PC-3 (cell line): ENCODE measurements at regions not wholly inside any gene's neighbourhood (a gene's known extent, or its start where the extent isn't known, plus 50 kb on each side); places are given as distances from the start of the nearest gene placed in this dataset.

Source experiments
- ATAC-seq: fragments of 200-7000 bp; cut with Tn5 transposase; 2 replicates; pipeline ENCODE4 v1.9.1; 2020; ENCODE audit warnings: mild to moderate bottlenecking, moderate library complexity
- BruUV-seq: library from RNA; stranded (reverse); fragments of 400-500 nt; replicated peaks from 2 replicates; lab custom pipeline; 2021; lab: Mats Ljungman, UMichigan
- CTCF ChIA-PET: fragments of 300-600 bp; sonication (Branson Sonifier 250); formaldehyde crosslinking; loops from one replicate; lab custom pipeline; 2022; ENCODE audit warnings: antibody characterized with exemption; lab: Charles Lee
- POLR2A ChIA-PET: fragments of 300-600 bp; sonication (Branson Sonifier 250); formaldehyde crosslinking; loops from one replicate; lab custom pipeline; 2022; ENCODE audit warnings: antibody characterized with exemption; ENCODE audit not compliant: unreplicated experiment; lab: Charles Lee
- DNase-seq: peaks from one replicate; pipeline ENCODE4 v3.0.0-alpha.2; 2015
- H2AFZ ChIP-seq: fragments of 300-600 bp; sonication (generic); 2 replicates; pipeline ENCODE4 v1.6.0; 2016; ENCODE audit warnings: antibody characterized with exemption, low read length
- H3F3A ChIP-seq: fragments of 300-600 bp; sonication (generic); one replicate; pipeline ENCODE4 v1.6.0; 2017; ENCODE audit warnings: antibody characterized with exemption, low read length, control low read depth, mild to moderate bottlenecking; ENCODE audit not compliant: unreplicated experiment
- H3K27ac ChIP-seq: fragments of 300-600 bp; sonication (generic); 2 replicates; pipeline ENCODE4 v1.5.1; 2016; ENCODE audit warnings: mild to moderate bottlenecking, low read length
- H3K27me3 ChIP-seq: fragments of 300-600 bp; sonication (generic); 2 replicates; pipeline ENCODE4 v1.6.1; 2016; ENCODE audit warnings: low read length, mixed read lengths
- H3K36me3 ChIP-seq: fragments of 300-600 bp; sonication (generic); 2 replicates; pipeline ENCODE4 v1.6.1; 2016; ENCODE audit warnings: low read depth, mixed run types, low read length, mixed read lengths
- H3K4me1 ChIP-seq: fragments of 300-600 bp; sonication (generic); 2 replicates; pipeline ENCODE4 v1.5.1; 2016; ENCODE audit warnings: low read length; ENCODE audit not compliant: insufficient read depth
- H3K4me2 ChIP-seq: fragments of 300-600 bp; sonication (generic); 2 replicates; pipeline ENCODE4 v1.6.0; 2016; ENCODE audit warnings: low read length
- H3K4me3 ChIP-seq: fragments of 300-600 bp; sonication (generic); 2 replicates; pipeline ENCODE4 v1.5.1; 2016; ENCODE audit warnings: mild to moderate bottlenecking, low read length, mixed read lengths
- H3K79me2 ChIP-seq: fragments of 300-600 bp; sonication (generic); 2 replicates; pipeline ENCODE4 v1.6.1; 2017; ENCODE audit warnings: low read length, mixed read lengths
- H3K9ac ChIP-seq: fragments of 300-600 bp; sonication (generic); 2 replicates; pipeline ENCODE4 v1.6.0; 2016; ENCODE audit warnings: mild to moderate bottlenecking, low read length
- H3K9me2 ChIP-seq: fragments of 300-600 bp; sonication (generic); replicated peaks from 2 replicates; pipeline ENCODE4 v1.6.1; 2016; ENCODE audit warnings: mixed run types, low read length, mixed read lengths
- H3K9me3 ChIP-seq: fragments of 300-600 bp; sonication (generic); 2 replicates; pipeline ENCODE4 v1.6.1; 2016; ENCODE audit warnings: low read length, mixed read lengths
- H4K20me1 ChIP-seq: fragments of 300-600 bp; sonication (generic); 2 replicates; pipeline ENCODE4 v1.6.1; 2016; ENCODE audit warnings: low read length, mixed read lengths
- CTCF ChIP-seq: fragments of 300-600 bp; sonication (generic); conservative IDR thresholded peaks from 2 replicates; pipeline ENCODE4 v1.5.1; 2017; ENCODE audit warnings: antibody characterized with exemption, low read depth, mild to moderate bottlenecking, low read length
- EZH2 ChIP-seq: fragments of 300-600 bp; sonication (generic); IDR thresholded peaks from one replicate; pipeline ENCODE4 v1.6.1; 2017; ENCODE audit warnings: antibody characterized with exemption, mild to moderate bottlenecking, low read length; ENCODE audit not compliant: unreplicated experiment
- EZH2phosphoT487 ChIP-seq: fragments of 300-600 bp; sonication (generic); IDR thresholded peaks from 2 replicates; pipeline ENCODE4 v1.6.1; 2018; ENCODE audit warnings: mild to moderate bottlenecking, antibody characterized with exemption, low read length, borderline replicate concordance
- intact Hi-C: fragments of 100-400 bp; cut with micrococcal nuclease; formaldehyde crosslinking; loops from 2 replicates; pipeline ENCODE4 v1.9.0; 2023

GRCh38 chr18:78892177-78892576 lies 87.4 kb upstream of the SALL3 start:
- Histone ChIP-seq H3K4me3 (no peak overlapping the region), H3K27me3 (peaks cover 55% of the 10 kb centered on the region), H3F3A (no peaks in the 10 kb centered on the region), H3K4me1 (no peaks in the 10 kb centered on the region), H3K27ac (no peak overlapping the region), H2AFZ (no peak overlapping the region), H3K9me2 (no peaks in the 10 kb centered on the region), H3K9me3 (0 out of 2 replicates have a peak, but pooled peaks cover 9% of the 10 kb centered on the region), H3K9ac (no peak overlapping the region), H3K36me3 (no peaks in the 10 kb centered on the region), H3K4me2 (no peak overlapping the region), H4K20me1 (no peaks in the 10 kb centered on the region), H3K79me2 (no peaks in the 10 kb centered on the region)
- CTCF ChIA-PET, result no interaction called here
- TF ChIP-seq EZH2, result no peak
- no peak for TF ChIP-seq CTCF
- TF ChIP-seq EZH2phosphoT487, result no peak
- DNase-seq, result no peak
- POLR2A ChIA-PET, result no interaction called here
- BruUV-seq, result no TSS peak
- intact Hi-C loops, result no loop called here
- no peak for ATAC-seq

DNA sequence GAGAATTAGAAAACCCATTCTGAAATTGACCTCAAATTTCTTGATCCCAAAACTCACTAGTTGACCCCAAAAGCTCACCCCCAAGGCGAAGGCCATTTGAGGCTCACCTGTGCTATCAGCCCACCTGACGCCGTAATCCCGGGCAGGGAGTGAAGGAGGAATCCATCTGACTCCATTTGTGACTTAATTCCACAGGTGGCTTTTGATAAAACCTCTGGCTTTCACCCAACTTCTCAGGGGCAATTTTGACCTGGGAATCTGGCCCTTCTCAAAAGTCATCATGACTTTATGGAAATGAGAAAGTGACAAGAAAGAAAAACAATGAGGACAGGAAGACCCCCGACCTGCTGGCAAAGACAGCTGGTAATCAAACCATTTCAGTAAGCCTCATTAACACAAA lies 86.9 kb upstream of the SALL3 start:
- intact Hi-C loops, result no loop called here
- H2AFZ ChIP-seq, result no peak overlapping the region
- no peak overlapping the region for H3K9ac ChIP-seq
- no peak overlapping the region for H3K27ac ChIP-seq
- no TSS peak for BruUV-seq
- no peaks in the 10 kb centered on the region for H3K36me3 ChIP-seq
- TF ChIP-seq EZH2phosphoT487 (no peak), EZH2 (no peak), CTCF (no peak)
- no peaks in the 10 kb centered on the region for H3K9me2 ChIP-seq
- H3K4me1 ChIP-seq, result no peaks in the 10 kb centered on the region
- CTCF ChIA-PET, result no interaction called here
- H3K27me3 ChIP-seq, result peaks cover 55% of the 10 kb centered on the region
- 0 out of 2 replicates have a peak, but pooled peaks cover 9% of the 10 kb centered on the region for H3K9me3 ChIP-seq
- H3K4me2 ChIP-seq, result no peak overlapping the region
- H3F3A ChIP-seq, result no peaks in the 10 kb centered on the region
- no peaks in the 10 kb centered on the region for H3K79me2 ChIP-seq
- H3K4me3 ChIP-seq, result no peak overlapping the region
- POLR2A ChIA-PET, result no interaction called here
- H4K20me1 ChIP-seq, result no peaks in the 10 kb centered on the region
- DNase-seq (no peak), ATAC-seq (no peak)

GRCh38 chr18:78893281-78894032 lies 86.2 kb upstream of the SALL3 start:
- DNase-seq (no peak), ATAC-seq (no peak)
- Histone ChIP-seq H3F3A (no peaks in the 10 kb centered on the region), H3K4me2 (no peak overlapping the region), H3K27me3 (peaks cover 55% of the 10 kb centered on the region), H3K36me3 (no peaks in the 10 kb centered on the region), H3K79me2 (no peaks in the 10 kb centered on the region), H3K4me3 (no peak overlapping the region), H2AFZ (no peak overlapping the region), H3K9me2 (no peaks in the 10 kb centered on the region), H3K4me1 (no peaks in the 10 kb centered on the region), H3K27ac (no peak overlapping the region), H3K9ac (no peak overlapping the region), H4K20me1 (no peaks in the 10 kb centered on the region), H3K9me3 (0 out of 2 replicates have a peak, but pooled peaks cover 9% of the 10 kb centered on the region)
- ChIA-PET POLR2A (no interaction called here), CTCF (no interaction called here)
- intact Hi-C loops, result no loop called here
- TF ChIP-seq CTCF, result no peak
- no peak for TF ChIP-seq EZH2
- no peak for TF ChIP-seq EZH2phosphoT487
- BruUV-seq, result no TSS peak
